HEK293T (cell line): ENCODE measurements at regions not wholly inside any gene's neighbourhood (a gene's known extent, or its start where the extent isn't known, plus 50 kb on each side); places are given as distances from the start of the nearest gene placed in this dataset.
"Not testable (repeated sequence)": the region's sequence is repeated elsewhere in the genome, so short reads cannot be mapped to it uniquely, and the experiment has no call there.

Experiments
- CTCF ChIA-PET: fragments of 350-600 bp; formaldehyde crosslinking; extraction: SDS; loops from one replicate; lab custom pipeline; 2021; ENCODE audit warnings: antibody characterized with exemption, inconsistent platforms; lab: Yijun Ruan, JAX
- POLR2A ChIA-PET: fragments of 350-600 bp; formaldehyde crosslinking; extraction: SDS; loops from one replicate; lab custom pipeline; 2020; ENCODE audit warnings: antibody characterized with exemption, inconsistent platforms; lab: Yijun Ruan, JAX
- DNase-seq: peaks from one replicate; pipeline ENCODE4 v3.0.0; 2012; ENCODE audit warnings: mixed read lengths; ENCODE audit errors: extremely low spot score
- ARNT ChIP-seq: fragments of 450-650 bp; IDR thresholded peaks from 2 replicates; pipeline ENCODE4 v1.6.1; 2017; ENCODE audit warnings: mild to moderate bottlenecking
- BHLHE40 ChIP-seq: fragments of 450-650 bp; IDR thresholded peaks from 2 replicates; pipeline ENCODE4 v1.6.1; 2016; ENCODE audit warnings: mild to moderate bottlenecking, moderate library complexity, borderline replicate concordance
- CTBP1 ChIP-seq: fragments of 450-650 bp; IDR thresholded peaks from 2 replicates; pipeline ENCODE4 v1.6.1; 2016; ENCODE audit warnings: borderline replicate concordance
- ELF4 ChIP-seq: fragments of 450-650 bp; IDR thresholded peaks from 2 replicates; pipeline ENCODE4 v1.6.1; 2017; ENCODE audit warnings: antibody characterized with exemption
- FOXA1 ChIP-seq: fragments of 450-650 bp; IDR thresholded peaks from 2 replicates; pipeline ENCODE4 v1.6.1; 2016; ENCODE audit warnings: mild to moderate bottlenecking
- FOXK2 ChIP-seq: fragments of 450-650 bp; IDR thresholded peaks from 2 replicates; pipeline ENCODE4 v1.6.1; 2016; ENCODE audit warnings: mild to moderate bottlenecking
- FOXM1 ChIP-seq: fragments of 450-650 bp; IDR thresholded peaks from 2 replicates; pipeline ENCODE4 v1.6.1; 2017; ENCODE audit warnings: mild to moderate bottlenecking, borderline replicate concordance
- HDGF ChIP-seq: fragments of 450-650 bp; IDR thresholded peaks from 2 replicates; pipeline ENCODE4 v1.6.1; 2017; ENCODE audit warnings: antibody characterized with exemption, borderline replicate concordance
- L3MBTL2 ChIP-seq: fragments of 450-650 bp; conservative IDR thresholded peaks from 2 replicates; pipeline ENCODE4 v1.6.1; 2016; ENCODE audit warnings: mild to moderate bottlenecking
- LEF1 ChIP-seq: fragments of 450-650 bp; IDR thresholded peaks from 2 replicates; pipeline ENCODE4 v1.6.1; 2017; ENCODE audit warnings: mild to moderate bottlenecking, borderline replicate concordance
- NFRKB ChIP-seq: fragments of 450-650 bp; IDR thresholded peaks from 2 replicates; pipeline ENCODE4 v1.6.1; 2016; ENCODE audit warnings: mild to moderate bottlenecking, moderate library complexity
- SP1 ChIP-seq: fragments of 450-650 bp; IDR thresholded peaks from 2 replicates; pipeline ENCODE4 v1.6.1; 2017
- SUZ12 ChIP-seq: fragments of 450-650 bp; IDR thresholded peaks from 2 replicates; pipeline ENCODE4 v1.6.1; 2016; ENCODE audit warnings: mild to moderate bottlenecking
- TARDBP ChIP-seq: fragments of 450-650 bp; IDR thresholded peaks from 2 replicates; pipeline ENCODE4 v1.6.1; 2016
- ZNF384 ChIP-seq: fragments of 450-650 bp; IDR thresholded peaks from 2 replicates; pipeline ENCODE4 v1.6.1; 2016
- TF ChIP-seq, protein P1 (sequence below): fragments of 450-650 bp; IDR thresholded peaks from 2 replicates; pipeline ENCODE4 v1.6.1; 2016

DNA sequence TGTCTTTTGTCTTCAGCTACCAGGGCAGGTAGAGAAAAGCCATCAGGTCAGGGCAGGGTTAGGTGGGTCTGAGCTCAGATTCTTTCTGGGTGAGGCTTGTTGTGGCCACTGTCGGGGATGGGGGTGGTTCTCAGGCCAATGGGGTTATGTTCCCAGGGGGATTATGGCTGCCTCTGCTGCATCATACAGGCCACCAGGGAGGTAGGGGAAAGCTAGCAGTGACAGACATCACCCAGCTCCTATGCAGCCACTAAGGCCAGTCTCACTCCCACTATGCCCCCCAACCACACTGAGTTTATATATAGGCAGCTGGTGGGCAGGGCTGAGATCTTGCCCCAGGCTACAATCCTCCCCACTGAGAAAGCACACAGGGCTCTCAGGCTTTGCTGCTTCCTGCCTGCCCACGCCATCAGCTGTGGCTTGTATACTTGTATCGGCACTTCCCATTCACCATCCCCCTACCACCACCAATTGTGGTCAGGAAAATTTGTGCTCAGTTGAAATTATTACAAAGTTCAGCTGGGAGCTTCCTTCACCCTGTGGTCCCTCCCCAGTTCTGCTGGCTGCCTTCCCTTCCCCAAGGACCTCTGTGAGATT, 72.6 kb upstream of the PTPN13 start:
- DNase-seq, result no peak
- ChIA-PET POLR2A (no interaction called here), CTCF (interaction anchor here (1.0 kb wide), 1 partner anchor 23 kb away, joined by 7 read pairs; no protein-coding TSS in a partner anchor)
- TF ChIP-seq NFRKB, result no peak
- TF ChIP-seq, protein P1, sequence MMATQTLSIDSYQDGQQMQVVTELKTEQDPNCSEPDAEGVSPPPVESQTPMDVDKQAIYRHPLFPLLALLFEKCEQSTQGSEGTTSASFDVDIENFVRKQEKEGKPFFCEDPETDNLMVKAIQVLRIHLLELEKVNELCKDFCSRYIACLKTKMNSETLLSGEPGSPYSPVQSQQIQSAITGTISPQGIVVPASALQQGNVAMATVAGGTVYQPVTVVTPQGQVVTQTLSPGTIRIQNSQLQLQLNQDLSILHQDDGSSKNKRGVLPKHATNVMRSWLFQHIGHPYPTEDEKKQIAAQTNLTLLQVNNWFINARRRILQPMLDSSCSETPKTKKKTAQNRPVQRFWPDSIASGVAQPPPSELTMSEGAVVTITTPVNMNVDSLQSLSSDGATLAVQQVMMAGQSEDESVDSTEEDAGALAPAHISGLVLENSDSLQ, result no peak
- TF ChIP-seq ARNT, result no peak
- no peak for TF ChIP-seq TARDBP
- no peak for TF ChIP-seq CTBP1
- TF ChIP-seq FOXK2, result no peak
- no peak for TF ChIP-seq HDGF
- no peak for TF ChIP-seq FOXM1
- TF ChIP-seq FOXA1, result no peak
- no peak for TF ChIP-seq LEF1
- no peak for TF ChIP-seq BHLHE40
- no peak for TF ChIP-seq SP1
- no peak for TF ChIP-seq ZNF384
- TF ChIP-seq L3MBTL2, result no peak
- no peak for TF ChIP-seq SUZ12
- TF ChIP-seq ELF4, result no peak

DNA sequence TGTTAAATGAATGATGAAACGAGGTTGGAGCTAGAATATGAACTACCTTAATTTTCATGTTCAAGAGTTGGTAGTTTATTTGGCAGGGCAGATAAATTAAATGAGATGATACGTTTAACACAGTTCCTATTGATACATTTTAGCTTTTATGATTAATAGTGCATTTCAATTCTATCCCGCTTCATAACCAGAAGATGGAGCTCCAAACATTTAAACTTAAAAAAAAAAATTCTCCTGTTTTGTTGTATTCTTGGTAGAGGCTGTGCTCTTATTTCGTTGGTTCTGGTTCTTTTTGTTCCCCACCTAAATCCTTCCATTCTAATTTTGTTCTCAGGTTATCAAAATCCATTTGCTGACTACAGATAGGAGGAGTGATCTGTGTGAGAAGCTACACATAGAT, 71.8 kb upstream of the PTPN13 start:
- POLR2A ChIA-PET, result no interaction called here
- CTCF ChIA-PET, result interaction anchor here (0.6 to 1.1 kb wide), 2 partner anchors 18 to 34 kb away, joined by 3 to 7 read pairs; no protein-coding TSS in a partner anchor
- no peak for TF ChIP-seq CTBP1
- no peak for TF ChIP-seq ELF4
- TF ChIP-seq TARDBP, result no peak
- TF ChIP-seq SP1, result no peak
- no peak for TF ChIP-seq ZNF384
- TF ChIP-seq FOXA1, result no peak
- no peak for TF ChIP-seq SUZ12
- TF ChIP-seq L3MBTL2, result no peak
- TF ChIP-seq FOXM1, result no peak
- no peak for DNase-seq

DNA sequence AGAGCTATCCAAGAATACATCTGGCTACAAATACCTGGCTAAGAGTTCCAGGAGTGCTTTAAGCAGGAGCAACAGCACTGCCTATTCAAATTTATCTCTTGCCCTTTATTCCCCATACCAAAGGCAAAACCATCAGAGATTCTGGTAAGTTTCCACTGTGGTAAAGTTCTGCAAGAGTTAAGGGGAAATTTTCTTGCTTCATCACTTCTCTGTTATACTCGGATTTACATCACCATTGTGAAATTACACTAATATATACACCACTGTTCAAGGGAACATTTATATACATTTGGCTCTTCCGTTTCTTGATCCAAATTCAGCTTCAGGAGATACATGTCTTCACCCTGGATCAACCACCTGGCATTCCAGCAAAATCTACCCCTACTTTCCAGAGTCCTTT, 70.8 kb upstream of the PTPN13 start:
- ChIA-PET POLR2A (no interaction called here), CTCF (no interaction called here)
- no peak for DNase-seq
- TF ChIP-seq BHLHE40, result no peak
- TF ChIP-seq FOXM1, result no peak
- no peak for TF ChIP-seq ELF4
- no peak for TF ChIP-seq L3MBTL2

DNA sequence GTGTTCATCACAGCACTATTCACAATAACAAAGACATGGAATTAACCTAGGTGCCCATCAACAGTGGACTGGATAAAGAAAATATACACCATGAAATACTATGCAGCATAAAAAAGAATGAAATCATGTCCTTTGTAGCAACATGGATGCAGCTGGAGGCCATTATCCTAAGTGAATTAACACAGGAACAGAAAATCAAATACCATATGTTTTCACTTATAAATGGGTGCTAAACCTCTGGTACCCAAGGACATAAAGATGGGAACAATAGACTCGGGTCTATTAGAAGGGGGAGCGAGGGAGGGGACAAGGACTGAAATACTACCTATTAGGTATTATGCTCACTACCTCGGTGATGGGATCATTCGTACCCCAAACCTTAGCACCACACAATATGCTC, 66.4 kb upstream of the PTPN13 start:
- DNase-seq, POLR2A ChIA-PET, CTCF ChIA-PET: not testable (repeated sequence)

DNA sequence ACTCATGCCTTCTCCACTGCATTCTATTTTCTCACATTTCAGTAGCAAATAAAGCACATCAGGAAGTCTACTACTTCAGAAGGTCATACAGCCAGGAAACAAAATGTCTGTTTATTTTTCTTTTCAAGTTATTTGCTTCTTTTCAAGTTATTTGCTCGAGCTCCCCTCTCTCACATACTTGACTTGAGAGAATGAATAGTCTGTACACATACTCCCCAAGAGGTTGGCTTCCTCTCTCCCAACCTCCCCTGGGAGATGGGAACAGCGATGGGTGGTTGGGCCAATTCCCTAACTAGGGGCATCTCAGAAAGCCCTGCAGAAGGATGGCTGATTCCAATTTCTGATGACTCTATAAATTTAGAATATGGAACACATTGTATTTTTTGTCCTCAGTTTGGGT, 64.7 kb upstream of the PTPN13 start:
- TF ChIP-seq ELF4, result no peak
- TF ChIP-seq TARDBP, result no peak
- TF ChIP-seq, protein P1, result no peak
- no peak for TF ChIP-seq FOXK2
- no peak for TF ChIP-seq NFRKB
- no peak for TF ChIP-seq FOXM1
- no peak for TF ChIP-seq ARNT
- TF ChIP-seq ZNF384, result no peak
- TF ChIP-seq FOXA1, result no peak
- no peak for TF ChIP-seq HDGF
- no peak for TF ChIP-seq L3MBTL2
- TF ChIP-seq BHLHE40, result no peak
- no peak for TF ChIP-seq CTBP1
- no peak for TF ChIP-seq LEF1
- TF ChIP-seq SP1, result no peak
- no peak for TF ChIP-seq SUZ12
- ChIA-PET CTCF (no interaction called here), POLR2A (no interaction called here)
- no peak for DNase-seq

DNA sequence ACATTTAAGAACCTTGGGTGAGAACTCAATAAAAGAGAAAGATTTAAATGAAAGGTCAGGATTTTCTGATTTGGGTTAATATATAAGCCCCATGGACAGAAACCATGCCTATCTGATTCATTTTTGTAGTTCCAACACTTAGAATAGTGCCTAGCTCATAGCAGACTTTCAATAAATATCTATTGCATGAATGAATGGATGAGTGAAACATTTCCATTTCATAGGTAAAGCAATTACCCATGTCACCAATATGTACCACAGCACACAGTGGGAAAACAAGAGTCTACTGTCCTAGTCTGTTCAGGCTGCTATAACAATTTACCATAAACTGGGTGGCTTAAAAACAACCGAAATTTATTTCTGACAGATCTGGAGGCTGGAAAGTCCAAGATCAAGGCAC, 63.9 kb upstream of the PTPN13 start:
- POLR2A ChIA-PET, result interaction anchor here (0.7 kb wide), 1 partner anchor 65 kb away, joined by 3 read pairs; no protein-coding TSS in a partner anchor
- TF ChIP-seq LEF1 (no peak), TARDBP (no peak), NFRKB (no peak), FOXA1 (no peak), ARNT (no peak), HDGF (no peak), FOXK2 (no peak)
- no peak for DNase-seq
- CTCF ChIA-PET, result no interaction called here

DNA sequence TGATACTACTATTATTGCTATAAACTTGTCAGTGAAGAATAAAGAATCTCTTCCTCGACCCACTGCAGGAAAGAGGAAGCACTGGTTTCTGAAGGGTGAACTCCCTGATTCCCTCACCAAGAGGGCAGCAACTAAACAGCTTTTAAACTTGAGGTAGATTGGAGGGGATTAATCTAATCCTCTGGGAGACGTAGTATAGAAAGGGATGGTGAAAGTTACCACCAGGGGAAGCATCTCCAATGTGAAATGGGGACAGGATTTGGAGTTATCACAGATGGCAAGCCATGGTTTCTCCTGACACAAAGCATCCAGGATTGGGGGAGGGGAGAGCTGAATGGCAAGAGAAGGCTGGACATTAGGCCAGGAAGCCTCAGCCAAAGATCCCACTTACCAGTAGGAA, 62.7 kb upstream of the PTPN13 start:
- no peak for DNase-seq
- ChIA-PET CTCF (no interaction called here), POLR2A (no interaction called here)
- TF ChIP-seq SP1, result no peak
- no peak for TF ChIP-seq FOXK2
- no peak for TF ChIP-seq SUZ12
- no peak for TF ChIP-seq NFRKB
- TF ChIP-seq HDGF, result no peak
- TF ChIP-seq, protein P1, result no peak
- no peak for TF ChIP-seq BHLHE40
- TF ChIP-seq CTBP1, result no peak
- no peak for TF ChIP-seq LEF1
- TF ChIP-seq ZNF384, result no peak
